SU-DHL-6 (cell line): ENCODE measurements at regions not wholly inside any gene's neighbourhood (a gene's known extent, or its start where the extent isn't known, plus 50 kb on each side); places are given as distances from the start of the nearest gene placed in this dataset.

Source experiments
- CTCF ChIP-seq: fragments of 200-600 bp; sonication (generic); IDR thresholded peaks from one replicate; pipeline ENCODE4 v1.5.1; 2017; ENCODE audit warnings: antibody characterized with exemption, mild to moderate bottlenecking, low read length, moderate library complexity; ENCODE audit not compliant: insufficient read depth, poor library complexity, severe bottlenecking
- EZH2phosphoT487 ChIP-seq: fragments of 200-600 bp; sonication (generic), shearing (Covaris generic); conservative IDR thresholded peaks from 2 replicates; pipeline ENCODE4 v1.6.1; 2018; ENCODE audit warnings: mild to moderate bottlenecking, antibody characterized with exemption, low read length, moderate library complexity, mixed read lengths

- TF ChIP-seq CTCF (no peak), EZH2phosphoT487 (no peak)
These were observed 355.0 kb upstream of the ESRRG start for GRCh38 chr1:217078078-217078690.
